ENCODE measurements at regions not wholly inside any gene's neighbourhood (a gene's known extent, or its start where the extent isn't known, plus 50 kb on each side); places are given as distances from the start of the nearest gene placed in this dataset.
"Not testable (repeated sequence)": the region's sequence is repeated elsewhere in the genome, so short reads cannot be mapped to it uniquely, and the experiment has no call there.

DNA sequence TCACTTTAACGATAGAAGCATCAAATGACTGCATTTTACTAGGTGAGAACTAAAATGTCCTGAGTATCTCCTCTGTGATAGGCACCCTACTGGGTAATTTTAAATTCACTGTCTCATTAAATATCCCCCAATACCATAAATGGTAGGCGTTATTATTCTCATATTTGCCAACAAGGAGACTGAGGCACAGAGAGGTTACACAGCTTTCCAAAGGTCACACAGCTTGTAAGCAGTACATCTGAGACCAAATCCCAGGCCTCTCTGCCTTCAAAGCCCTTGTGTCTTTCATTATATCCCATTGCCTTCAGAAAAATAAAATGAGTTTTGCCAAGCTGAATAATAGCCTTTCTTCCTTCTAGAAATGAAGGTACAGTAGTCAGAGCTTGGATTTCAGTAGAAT lies 502.6 kb downstream of the HAPSTR1 start:
- no peak for DNase-seq (ENCODE audit: low read depth)

DNA sequence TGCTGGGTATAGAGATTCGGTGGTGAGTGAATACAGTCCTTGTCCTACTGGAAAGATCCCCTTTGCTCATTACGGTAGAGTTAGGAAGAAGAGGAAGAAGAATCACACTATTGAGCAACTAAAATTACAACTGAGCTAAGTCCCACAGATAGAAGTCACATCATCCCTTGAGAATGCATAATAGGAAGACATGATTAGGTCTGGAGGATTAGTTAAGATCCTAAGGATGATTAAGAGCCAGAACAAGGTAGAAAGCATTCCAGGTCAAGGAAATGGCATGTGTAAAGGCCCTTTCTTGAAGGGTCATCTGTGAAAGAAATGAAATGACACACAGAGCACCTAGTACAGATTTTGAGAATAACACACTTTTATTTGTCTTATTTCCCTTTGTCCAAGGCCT lies 503.5 kb downstream of the HAPSTR1 start:
- DNase-seq (ENCODE audit: low read depth), result no peak

DNA sequence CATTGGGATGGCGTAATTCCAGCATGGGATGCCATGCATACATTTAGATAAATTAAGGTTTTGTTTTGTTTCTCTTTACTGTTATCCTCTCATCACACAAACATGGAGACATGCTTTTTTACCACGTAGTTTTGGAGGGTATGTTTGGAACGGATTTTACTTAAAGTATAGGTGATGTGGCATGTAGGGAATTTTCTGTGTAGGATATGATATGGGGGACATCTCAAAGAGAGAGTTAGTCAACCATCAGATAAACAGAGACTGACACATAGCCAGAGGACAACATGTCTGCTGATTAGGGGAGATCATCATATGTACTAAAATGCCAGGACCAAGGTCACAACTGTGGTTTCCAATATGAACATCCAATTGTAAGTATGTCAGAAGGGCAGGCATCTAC lies 503.9 kb downstream of the HAPSTR1 start:
- DNase-seq (ENCODE audit: low read depth), result no peak

DNA sequence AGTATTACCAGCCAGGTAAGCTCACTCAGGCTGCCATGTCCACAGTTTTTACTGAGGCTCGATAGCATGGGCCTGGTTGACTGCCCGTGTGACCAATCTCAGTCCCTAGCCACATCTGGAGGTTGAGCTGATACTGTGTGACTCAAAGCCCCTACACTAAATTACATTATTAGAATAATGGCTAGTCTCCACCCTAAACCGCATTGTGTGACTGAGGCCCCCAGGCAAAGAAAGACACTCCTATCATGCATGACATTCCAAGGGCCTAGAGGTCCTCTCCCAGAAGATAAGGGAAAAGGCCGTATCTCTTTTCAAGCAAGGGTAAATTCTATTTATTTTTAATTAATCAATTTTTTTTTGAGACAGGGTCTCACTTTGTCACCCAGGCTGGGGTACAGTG lies 505.3 kb downstream of the HAPSTR1 start:
- DNase-seq (ENCODE audit: low read depth), result no peak

DNA sequence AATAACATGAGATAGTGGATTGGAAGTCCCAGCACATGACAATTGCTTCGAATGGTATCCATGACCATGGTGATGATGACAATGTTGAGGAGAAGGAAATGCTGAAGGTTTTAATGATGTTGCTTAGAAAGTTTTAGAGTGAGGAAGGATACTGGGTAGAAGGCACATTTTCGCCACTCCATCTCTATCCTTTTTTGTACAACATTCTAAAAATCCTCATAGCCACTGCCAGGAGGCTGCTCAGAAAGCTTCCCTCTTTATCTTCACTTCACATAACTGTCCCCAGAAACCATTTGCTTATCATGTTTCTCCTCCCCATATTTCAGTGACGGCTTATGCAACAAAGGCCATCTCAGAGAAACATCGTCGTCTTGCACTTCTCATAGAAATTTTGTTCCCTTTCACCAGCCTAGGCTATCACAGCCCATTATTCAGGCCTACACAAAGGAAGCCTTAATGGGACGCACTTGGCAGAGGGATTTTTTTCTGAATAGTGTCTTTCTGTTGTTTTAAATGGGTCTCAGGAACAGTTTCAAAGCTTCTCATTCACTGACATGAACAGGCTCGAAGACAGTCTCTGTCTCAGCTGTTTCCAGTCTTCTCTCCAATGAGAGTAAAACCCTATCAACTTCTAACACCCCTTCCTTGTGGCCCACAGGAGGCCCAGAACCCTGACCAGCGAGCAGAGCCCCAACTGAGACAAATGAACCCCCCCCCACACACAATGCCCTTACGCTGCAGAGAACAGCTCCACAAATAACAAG lies 506.7 kb downstream of the HAPSTR1 start:
- DNase-seq (ENCODE audit: low read depth), result no peak

DNA sequence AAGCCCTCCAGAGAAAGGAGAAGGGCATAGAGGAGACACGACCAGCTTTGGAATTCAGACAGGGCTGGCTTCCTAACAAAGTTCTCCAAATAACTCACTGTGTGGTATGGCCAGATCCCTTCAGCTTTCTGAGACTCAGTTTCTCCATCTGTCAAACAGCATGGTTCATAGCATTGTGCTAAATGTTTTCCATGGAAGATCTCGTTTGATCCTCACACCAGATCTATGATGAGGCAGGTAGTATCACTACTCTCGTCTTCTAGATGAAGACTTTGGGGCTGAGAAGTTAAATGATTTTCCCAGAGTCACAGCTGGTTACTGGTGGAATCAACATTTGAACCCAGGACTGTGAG lies 507.3 kb downstream of the HAPSTR1 start:
- no peak for DNase-seq (ENCODE audit: low read depth)

DNA sequence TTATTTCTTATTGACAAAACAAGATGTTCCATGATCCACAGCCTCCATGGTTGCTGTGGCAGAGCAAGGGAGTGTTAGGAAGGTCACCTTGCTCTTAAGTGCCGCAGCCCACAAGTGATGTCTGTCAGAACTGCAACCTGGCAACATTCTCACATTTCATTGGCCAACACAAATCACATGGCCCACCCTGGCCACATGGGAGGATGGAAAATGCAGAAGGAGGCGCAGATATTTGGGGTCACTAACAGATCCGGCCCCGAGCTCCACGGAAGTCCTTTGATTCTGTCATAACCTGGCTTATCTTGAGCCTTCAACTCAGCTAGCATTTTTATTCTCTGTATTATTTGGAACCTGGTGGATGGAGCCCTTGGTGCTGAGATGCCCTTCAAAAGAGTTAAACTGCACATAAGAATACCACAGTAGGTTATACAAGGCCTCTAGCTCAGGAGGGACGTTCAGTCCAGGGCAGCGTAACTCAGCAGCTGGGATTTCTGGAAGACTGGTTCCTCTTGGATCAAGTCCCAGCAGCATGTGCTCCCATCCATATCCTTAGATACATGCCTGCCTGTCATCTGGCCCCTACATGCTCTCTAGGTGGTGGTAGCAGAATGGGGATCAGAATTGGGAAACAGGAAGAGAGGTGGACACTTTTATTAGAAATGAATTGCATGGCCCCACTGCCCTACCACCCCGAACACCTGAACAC lies 508.1 kb downstream of the HAPSTR1 start:
- DNase-seq (ENCODE audit: low read depth), result no peak

DNA sequence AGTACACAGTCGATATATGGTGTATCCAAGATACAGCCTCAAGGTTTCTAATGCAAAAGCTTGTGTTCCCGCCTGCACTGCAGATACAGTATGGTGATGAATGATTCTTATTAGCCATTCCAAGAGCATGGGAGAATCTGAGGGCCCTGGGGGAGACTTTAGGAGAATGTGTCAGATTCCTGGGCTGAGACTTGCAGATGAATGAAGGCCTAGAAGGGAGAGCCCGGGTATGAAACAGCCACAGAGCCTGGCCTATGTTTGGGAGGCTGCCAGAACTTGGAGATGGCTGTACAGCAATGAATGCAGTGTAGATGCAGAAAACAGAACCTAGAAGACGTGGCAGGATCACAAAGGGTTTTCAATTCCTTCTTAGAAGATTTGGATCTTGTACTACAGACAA lies 510.7 kb downstream of the HAPSTR1 start:
- no peak for DNase-seq (ENCODE audit: low read depth)

DNA sequence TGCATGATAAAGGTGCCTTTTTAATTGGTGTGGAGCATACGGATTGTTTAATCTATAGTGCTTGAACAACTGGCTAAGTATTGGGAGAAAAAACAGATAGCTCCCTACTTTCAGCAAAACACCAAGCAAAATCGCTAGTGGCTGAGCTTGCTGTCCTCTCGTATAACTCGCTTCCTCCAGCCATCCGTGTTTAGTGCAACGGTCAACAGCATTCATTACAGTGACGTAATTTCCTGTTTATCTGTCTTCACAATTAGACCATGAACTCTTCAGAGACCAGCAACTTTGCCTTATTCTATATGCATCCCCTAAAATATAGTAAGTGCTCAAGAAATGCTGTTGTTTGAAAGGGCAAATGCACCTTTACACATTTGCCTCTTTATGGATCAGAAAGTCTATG lies 511.9 kb downstream of the HAPSTR1 start:
- no peak for DNase-seq (ENCODE audit: low read depth)

DNA sequence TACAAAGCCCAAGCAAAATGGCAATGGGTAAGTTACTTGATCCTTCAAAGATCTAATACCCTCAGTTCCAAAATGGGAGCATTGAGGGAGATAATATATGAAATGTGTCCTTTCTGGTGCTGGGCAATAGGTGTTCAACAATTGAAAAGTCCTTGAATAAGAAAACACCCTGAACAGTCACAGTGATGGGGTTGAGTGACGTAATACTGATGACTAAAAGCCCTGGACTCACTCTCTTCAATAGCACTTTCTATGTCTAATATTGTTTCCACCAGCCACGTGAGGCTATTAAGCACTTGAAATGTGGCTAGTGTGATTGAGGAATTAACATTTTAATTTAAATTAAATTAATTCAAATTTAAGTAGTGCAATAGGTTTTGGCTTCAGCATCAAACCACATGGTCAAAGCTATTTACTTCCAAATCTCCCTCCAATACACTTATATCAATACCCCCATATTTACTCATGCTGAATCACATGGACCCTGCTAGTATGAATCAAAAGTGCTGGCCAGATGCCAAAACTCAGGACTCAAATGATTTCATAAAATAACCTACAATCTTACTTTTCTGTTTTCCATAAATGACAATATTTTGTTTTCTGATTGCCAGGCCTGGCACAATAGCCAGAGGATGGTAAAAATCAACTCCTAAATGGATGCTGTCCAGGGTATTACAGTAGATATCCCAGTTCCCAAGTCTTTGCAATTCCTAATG lies 516.2 kb downstream of the HAPSTR1 start:
- no peak for DNase-seq (ENCODE audit: low read depth)

DNA sequence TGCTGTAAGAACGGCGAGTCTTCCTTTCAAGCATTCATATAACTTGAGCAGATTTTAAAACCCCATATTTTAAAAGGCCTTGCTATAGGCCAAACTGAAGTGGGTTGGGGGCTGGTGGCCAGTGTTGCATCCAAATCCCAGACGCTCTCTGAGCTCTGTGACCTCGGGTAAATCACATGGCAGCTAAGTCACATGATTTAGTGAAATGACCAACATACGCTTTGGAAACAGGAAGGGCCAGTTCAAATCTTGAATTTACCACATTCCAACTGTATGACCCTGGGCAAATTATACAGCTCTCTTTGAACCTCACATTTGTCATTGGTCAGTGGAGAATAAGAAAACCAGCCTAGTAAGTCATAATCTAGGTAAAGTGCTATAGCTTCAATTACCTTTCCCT lies 519.3 kb downstream of the HAPSTR1 start:
- DNase-seq (ENCODE audit: low read depth), result no peak

DNA sequence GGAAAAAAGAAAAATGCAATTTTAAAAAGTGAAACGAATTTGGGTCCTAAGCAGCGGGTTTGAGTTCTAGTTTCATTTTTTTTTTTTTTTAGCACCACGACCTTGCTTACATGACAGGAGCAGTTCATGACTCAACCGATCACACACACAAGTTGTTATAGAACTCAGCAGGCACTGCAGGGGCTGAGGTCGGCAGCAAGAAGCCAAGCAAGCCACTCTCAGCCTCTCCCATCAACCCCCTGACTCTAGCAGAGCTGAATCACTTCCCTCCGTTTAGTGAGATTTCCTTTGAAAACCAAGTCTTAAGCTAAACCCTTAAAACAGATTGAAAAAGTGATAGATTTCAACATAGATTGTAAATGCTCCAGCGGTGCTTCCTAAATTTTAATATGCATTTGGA lies 520.8 kb downstream of the HAPSTR1 start:
- no peak for DNase-seq (ENCODE audit: low read depth)

DNA sequence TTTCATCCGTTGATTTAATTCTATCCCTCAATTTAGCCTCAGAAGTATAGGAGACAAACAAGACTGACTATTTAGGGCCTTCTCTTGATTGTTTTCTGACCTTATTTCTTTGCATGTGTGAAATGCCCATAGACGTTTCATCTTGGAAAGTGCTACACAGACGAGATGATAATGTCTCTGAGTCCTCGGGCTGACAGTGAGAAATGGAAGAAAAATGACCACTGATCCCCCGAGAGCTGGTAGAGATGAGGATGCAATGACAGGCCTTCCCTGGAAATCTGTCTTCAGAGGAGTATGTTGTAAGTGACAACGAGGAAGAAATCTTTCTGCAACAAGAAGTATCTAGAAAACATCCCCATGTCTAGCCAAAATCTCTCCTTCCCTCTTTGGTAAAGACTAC lies 522.9 kb downstream of the HAPSTR1 start:
- DNase-seq (ENCODE audit: low read depth), result no peak

DNA sequence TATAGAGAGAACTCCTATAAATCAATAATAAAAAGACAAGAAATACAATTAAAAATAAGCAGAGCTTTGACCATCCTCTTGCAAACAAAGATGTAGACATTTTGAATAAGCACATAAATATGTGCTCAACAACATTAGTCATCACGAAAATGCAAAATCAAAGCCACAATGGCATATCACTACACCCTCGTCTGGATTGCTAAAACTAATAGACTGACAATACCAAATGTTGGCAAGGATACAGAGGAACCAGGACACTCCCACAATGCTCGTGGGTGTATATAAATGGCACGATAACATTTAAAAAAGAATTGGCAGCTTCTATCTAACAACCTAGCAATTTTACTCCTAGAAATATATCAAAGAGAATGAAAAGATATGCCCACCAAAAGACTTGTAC lies 530.8 kb downstream of the HAPSTR1 start:
- DNase-seq (ENCODE audit: low read depth), result no peak

DNA sequence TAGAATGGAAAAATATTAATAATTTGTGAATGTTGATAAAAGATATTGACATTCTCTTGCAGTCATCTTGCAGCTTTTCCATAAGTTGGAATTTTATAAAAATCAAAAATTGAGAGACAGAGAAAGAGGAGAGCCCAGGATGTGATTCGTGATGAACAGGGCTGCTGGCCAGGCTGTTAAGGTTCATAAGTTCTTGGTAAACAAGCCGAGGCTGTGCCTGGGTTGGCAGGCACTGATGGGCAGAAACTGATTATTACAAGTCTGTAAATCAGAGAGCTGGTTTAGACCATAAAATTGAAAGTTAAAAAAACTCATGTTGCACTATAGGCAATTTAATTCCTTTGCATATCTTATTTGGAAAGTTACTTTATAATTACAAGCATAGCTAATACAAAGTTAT lies 533.7 kb downstream of the HAPSTR1 start:
- DNase-seq (ENCODE audit: low read depth), result no peak

DNA sequence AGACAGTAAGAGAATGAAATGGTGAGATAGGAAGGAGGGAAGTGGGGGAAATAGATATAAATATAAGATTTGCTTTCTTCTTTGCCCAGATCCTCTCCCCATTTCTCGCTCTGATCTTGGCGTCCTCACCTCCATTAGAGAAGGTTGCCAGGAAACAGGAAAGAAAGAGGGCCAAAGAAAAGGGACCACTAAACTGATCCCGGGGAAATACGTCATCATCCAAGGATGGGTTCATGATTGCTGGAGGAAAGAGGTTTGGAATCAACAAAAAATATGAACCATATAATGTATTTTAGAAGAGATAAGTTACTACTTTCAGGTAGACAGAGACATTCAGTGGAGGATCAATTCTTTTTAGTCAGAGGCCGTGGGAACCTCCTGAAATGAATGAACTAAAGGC lies 536.0 kb downstream of the HAPSTR1 start:
- no peak for DNase-seq (ENCODE audit: low read depth)

DNA sequence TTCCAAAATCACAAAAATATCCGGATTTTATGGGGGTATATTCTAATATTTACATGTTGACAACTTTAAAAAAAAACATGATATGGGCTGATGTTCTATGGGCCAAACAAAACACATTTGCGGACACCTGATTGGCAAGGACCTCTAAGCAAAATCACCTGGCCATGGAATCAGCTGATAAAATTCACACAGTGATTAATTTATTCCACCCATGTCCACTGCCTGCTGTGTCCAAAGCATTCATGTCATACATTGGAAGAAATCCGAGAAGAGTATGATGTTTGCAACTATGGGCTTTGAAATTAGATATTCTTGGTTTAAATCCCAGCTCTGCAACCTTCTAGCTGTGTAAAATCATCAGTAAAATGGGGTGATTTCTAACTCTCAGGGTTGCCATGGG lies 538.7 kb downstream of the HAPSTR1 start:
- DNase-seq (ENCODE audit: low read depth), result no peak

DNA sequence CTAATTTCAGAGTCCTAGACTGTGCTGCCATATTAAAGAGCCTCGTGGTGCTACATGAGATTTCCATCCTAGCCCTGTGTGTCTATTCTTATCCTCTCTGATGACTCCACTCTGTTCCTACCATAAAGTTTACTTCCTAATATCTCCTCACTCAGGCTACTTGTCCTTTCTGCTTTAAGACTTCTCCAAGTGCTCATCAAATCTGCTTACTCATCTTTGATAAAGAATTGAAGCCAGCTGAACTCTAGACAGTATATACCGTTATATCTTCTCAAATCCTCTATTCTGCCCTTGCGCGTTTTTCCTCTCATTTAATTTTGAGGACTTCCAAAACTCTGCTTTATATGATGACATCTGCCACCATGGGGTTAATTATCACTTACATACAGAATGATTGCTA lies 539.5 kb downstream of the HAPSTR1 start:
- DNase-seq (ENCODE audit: low read depth), result no peak

DNA sequence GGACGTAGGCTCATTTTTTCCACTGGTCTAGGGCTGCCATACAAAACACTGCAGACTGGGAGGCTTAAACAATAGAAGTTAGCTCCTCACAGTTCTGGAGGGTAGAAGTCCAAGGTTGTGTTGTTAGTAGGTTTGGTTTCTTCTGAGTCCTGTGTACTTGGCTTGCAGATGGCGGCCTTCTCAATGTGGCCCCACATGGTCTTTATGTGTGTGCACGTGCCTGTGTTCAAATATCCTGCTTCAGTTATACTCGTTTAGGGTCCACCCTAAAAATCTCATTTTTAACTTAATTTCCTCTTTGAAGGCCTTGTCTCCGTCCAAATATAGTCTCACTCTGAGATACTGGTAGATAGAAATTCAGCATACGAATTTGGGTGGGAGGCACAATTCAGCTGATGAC lies 542.4 kb downstream of the HAPSTR1 start:
- DNase-seq (ENCODE audit: low read depth), result no peak

DNA sequence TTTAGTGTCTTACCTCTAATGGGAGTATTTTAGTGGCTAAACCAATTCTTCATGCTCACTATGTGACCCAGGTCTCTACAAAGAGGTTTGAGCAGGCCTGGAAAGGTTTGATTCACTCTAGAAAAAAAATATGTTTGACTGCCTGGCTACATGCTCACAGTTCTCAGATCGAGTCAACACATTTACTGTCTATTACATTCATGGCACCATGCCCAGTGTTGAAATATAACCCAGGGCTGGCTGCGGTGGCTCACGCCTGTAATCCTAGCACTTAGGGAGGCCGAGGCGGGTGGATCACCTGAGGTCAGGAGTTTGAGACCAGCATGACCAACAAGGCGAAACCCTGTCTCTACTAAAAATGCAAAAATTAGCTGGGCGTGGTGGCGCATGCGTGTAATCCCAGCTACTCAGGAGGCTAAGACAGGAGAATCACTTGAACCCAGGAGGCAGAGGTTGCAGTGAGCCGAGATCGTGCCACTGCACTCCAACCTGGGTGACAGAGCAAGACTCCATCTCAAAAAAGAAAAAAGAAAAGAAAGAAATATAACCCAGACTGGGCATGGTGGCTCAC lies 543.8 kb downstream of the HAPSTR1 start:
- not testable (repeated sequence) for DNase-seq (ENCODE audit: low read depth)

DNA sequence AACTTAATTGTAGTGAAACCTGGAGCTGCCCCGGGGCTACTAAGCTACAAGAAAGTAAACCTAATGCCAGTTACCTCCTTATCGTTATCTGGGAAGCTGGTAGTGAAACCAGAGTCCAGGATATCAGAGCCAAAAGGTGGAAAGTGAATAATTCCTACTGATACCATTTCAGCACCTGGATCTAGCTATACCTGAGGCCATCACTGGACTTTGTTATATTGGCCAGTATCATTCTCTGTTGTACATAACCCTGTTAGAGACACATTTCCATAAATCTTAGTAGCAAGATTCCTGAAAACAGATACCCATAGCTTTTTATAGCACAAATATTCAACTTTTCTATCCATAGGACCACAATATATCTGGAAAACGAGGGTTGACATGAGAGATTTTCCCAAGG lies 538.0 kb downstream of the GRIN2A start:
- DNase-seq (ENCODE audit: low read depth), result no peak

DNA sequence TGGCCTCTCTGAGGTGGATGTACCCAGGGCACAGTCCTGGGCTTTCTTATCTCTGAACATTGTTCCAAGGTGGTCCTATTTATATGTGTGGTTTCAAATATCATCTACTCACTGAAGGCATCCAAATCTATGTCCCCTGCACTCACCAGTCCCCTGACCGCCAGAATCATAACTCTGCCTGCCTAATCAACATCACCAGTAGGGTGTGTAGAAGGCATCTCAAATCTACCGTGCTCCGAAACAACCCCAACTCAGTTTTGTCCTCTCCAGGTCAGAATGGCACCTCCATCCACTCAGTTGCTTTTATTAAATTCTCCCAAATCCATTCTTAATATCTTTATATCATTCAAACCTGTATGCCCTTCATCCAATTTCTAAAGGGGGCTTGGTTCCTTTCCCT lies 536.3 kb downstream of the GRIN2A start:
- no peak for DNase-seq (ENCODE audit: low read depth)
